Tibial nerve (tissue), 4 donors: ENCODE measurements at regions not wholly inside any gene's neighbourhood (a gene's known extent, or its start where the extent isn't known, plus 50 kb on each side); places are given as distances from the start of the nearest gene placed in this dataset.

Source experiments
- DNase-seq, 2 donors: peaks; one replicate each; pipeline ENCODE4 v3.0.0-alpha.2; 2019; ENCODE audit warnings: low spot score in 2 of 2
- H3K27ac ChIP-seq, 4 donors: fragments of 200-600 bp; sonication (generic) in 3 of 4; one replicate each; pipeline ENCODE4 v1.5.1; 2017 to 2019; ENCODE audit warnings: mild to moderate bottlenecking in 1 of 4
- H3K27me3 ChIP-seq, 2 donors: fragments of 200-600 bp; sonication (generic) in 1 of 2; one replicate each; pipeline versions ENCODE4 v1.5.1 to v1.6.0; 2017 to 2019
- H3K36me3 ChIP-seq, 3 donors: fragments of 200-600 bp; sonication (generic); one replicate each; pipeline ENCODE4 v1.5.1; 2018 to 2019
- H3K4me1 ChIP-seq, 4 donors: fragments of 200-600 bp; sonication (generic) in 3 of 4; one replicate each; pipeline ENCODE4 v1.5.1; 2017 to 2019
- H3K4me3 ChIP-seq, 4 donors: fragments of 200-600 bp; sonication (generic) in 3 of 4; one replicate each; pipeline ENCODE4 v1.5.1; 2017 to 2019; ENCODE audit warnings: mild to moderate bottlenecking in 1 of 4, moderate library complexity in 1 of 4
- H3K9me3 ChIP-seq, 4 donors: fragments of 200-600 bp; sonication (generic) in 3 of 4; one replicate each; pipeline ENCODE4 v1.5.1; 2017 to 2019
- CTCF ChIP-seq, 5 experiments: fragments of 200-600 bp in 3 of 5; fragments of 450-650 bp in 2 of 5; sonication (generic) in 3 of 5; IDR thresholded peaks; one replicate each; pipeline ENCODE4 v1.5.1; 2016 to 2019; ENCODE audit warnings: antibody characterized with exemption in 5 of 5, mild to moderate bottlenecking in 3 of 5, moderate library complexity in 2 of 5
- EP300 ChIP-seq, 2 donors: sonication (generic); formaldehyde crosslinking; IDR thresholded peaks; one replicate each; pipeline ENCODE4 v1.6.1; 2017; ENCODE audit warnings: antibody characterized with exemption in 2 of 2, mild to moderate bottlenecking in 1 of 2
- POLR2A ChIP-seq, 2 donors: fragments of 450-650 bp; IDR thresholded peaks; one replicate each; pipeline ENCODE4 v1.6.1; 2017; ENCODE audit warnings: antibody characterized with exemption in 2 of 2, mild to moderate bottlenecking in 2 of 2, moderate library complexity in 2 of 2
- WGBS, 2 donors: methylation state at CpG; one replicate each; pipeline ENCODE4 v1.1.5; 2018; 5-methylcytosine and 5-hydroxymethylcytosine counted together

GRCh38 chr5:175329976-175330375, 114.0 kb downstream of the DRD1 start:
- no peak overlapping the region for H3K27ac ChIP-seq
- no peaks in the 10 kb centered on the region for H3K36me3 ChIP-seq
- no peak for DNase-seq
- H3K9me3 ChIP-seq, result peaks cover 0 to 16% (median 0%) of the 10 kb centered on the region in 4 donors
- WGBS, 2 donors, result 79 to 80% methylated on average over 6 of the region's 6 CpGs
- H3K27me3 ChIP-seq, result no peaks in the 10 kb centered on the region
- TF ChIP-seq CTCF (IDR thresholded peaks at IDR 0.05) (no peak), POLR2A (IDR thresholded peaks at IDR 0.05) (no peak), EP300 (IDR thresholded peaks at IDR 0.05) (no peak)
- no peak overlapping the region for H3K4me3 ChIP-seq
- no peaks in the 10 kb centered on the region for H3K4me1 ChIP-seq

GRCh38 chr5:175328687-175329086, 115.3 kb downstream of the DRD1 start:
- H3K36me3 ChIP-seq, result no peaks in the 10 kb centered on the region
- TF ChIP-seq EP300 (IDR thresholded peaks at IDR 0.05), result no peak
- TF ChIP-seq CTCF (IDR thresholded peaks at IDR 0.05), result no peak
- no peak for TF ChIP-seq POLR2A (IDR thresholded peaks at IDR 0.05)
- no peak overlapping the region for H3K4me3 ChIP-seq
- no peaks in the 10 kb centered on the region for H3K27me3 ChIP-seq
- peaks cover 0 to 16% (median 0%) of the 10 kb centered on the region in 4 donors for H3K9me3 ChIP-seq
- 70 to 82% methylated on average over 3 of the region's 3 CpGs for WGBS, 2 donors
- DNase-seq, result no peak
- H3K27ac ChIP-seq, result no peak overlapping the region
- no peaks in the 10 kb centered on the region for H3K4me1 ChIP-seq

GRCh38 chr5:175328176-175328575, 115.8 kb downstream of the DRD1 start:
- WGBS, 2 donors, result 57 to 65% methylated on average over 4 of the region's 4 CpGs
- Histone ChIP-seq H3K36me3 (no peaks in the 10 kb centered on the region), H3K9me3 (peaks cover 0 to 11% (median 0%) of the 10 kb centered on the region in 4 donors), H3K4me1 (no peaks in the 10 kb centered on the region), H3K27ac (no peak overlapping the region), H3K4me3 (no peak overlapping the region), H3K27me3 (no peaks in the 10 kb centered on the region)
- DNase-seq, result no peak
- TF ChIP-seq CTCF (IDR thresholded peaks at IDR 0.05) (no peak), POLR2A (IDR thresholded peaks at IDR 0.05) (no peak), EP300 (IDR thresholded peaks at IDR 0.05) (no peak)

- no peak for DNase-seq
- no peak overlapping the region for H3K4me3 ChIP-seq
- H3K9me3 ChIP-seq, result no peaks in the 10 kb centered on the region
- no peak overlapping the region for H3K27ac ChIP-seq
- H3K36me3 ChIP-seq, result no peaks in the 10 kb centered on the region
- no peaks in the 10 kb centered on the region for H3K4me1 ChIP-seq
- no peaks in the 10 kb centered on the region for H3K27me3 ChIP-seq
- no peak for TF ChIP-seq EP300 (IDR thresholded peaks at IDR 0.05)
- no peak for TF ChIP-seq CTCF (IDR thresholded peaks at IDR 0.05)
- TF ChIP-seq POLR2A (IDR thresholded peaks at IDR 0.05), result no peak
Measured at GRCh38 chr5:175325681-175326080, 118.3 kb downstream of the DRD1 start.

GRCh38 chr5:175321927-175322532, 122.0 kb downstream of the DRD1 start:
- Histone ChIP-seq H3K4me3 (no peak overlapping the region), H3K36me3 (no peaks in the 10 kb centered on the region), H3K27ac (no peak overlapping the region), H3K4me1 (no peaks in the 10 kb centered on the region), H3K27me3 (no peaks in the 10 kb centered on the region), H3K9me3 (no peaks in the 10 kb centered on the region)
- 26% methylated on average over 3 of the region's 3 CpGs for WGBS, 2 donors
- TF ChIP-seq EP300 (IDR thresholded peaks at IDR 0.05) (no peak), CTCF (IDR thresholded peaks at IDR 0.05) (no peak), POLR2A (IDR thresholded peaks at IDR 0.05) (no peak)
- no peak for DNase-seq
